HEK293 (cell line): ENCODE measurements at regions not wholly inside any gene's neighbourhood (a gene's known extent, or its start where the extent isn't known, plus 50 kb on each side); places are given as distances from the start of the nearest gene placed in this dataset.

Source experiments
- CTCF ChIP-seq: fragments of 450-650 bp; formaldehyde crosslinking; IDR thresholded peaks from 2 replicates; pipeline ENCODE4 v1.5.1; 2016; ENCODE audit warnings: missing biosample characterization, missing genetic modification characterization
- SALL2 ChIP-seq: fragments of 450-650 bp; formaldehyde crosslinking; IDR thresholded peaks from 2 replicates; pipeline ENCODE4 v1.5.0; 2017; ENCODE audit warnings: missing biosample characterization, mild to moderate bottlenecking, missing genetic modification characterization, borderline replicate concordance
- ZBTB8A ChIP-seq: fragments of 450-650 bp; formaldehyde crosslinking; IDR thresholded peaks from 2 replicates; pipeline ENCODE4 v1.5.1; 2016; ENCODE audit warnings: missing biosample characterization, missing genetic modification characterization
- ZFP41 ChIP-seq: fragments of 450-650 bp; formaldehyde crosslinking; IDR thresholded peaks from 2 replicates; pipeline ENCODE4 v1.5.1; 2016; ENCODE audit warnings: missing biosample characterization, missing genetic modification characterization, borderline replicate concordance
- ZNF211 ChIP-seq: fragments of 450-650 bp; formaldehyde crosslinking; IDR thresholded peaks from 2 replicates; pipeline ENCODE4 v1.5.1; 2016; ENCODE audit warnings: low read depth, missing biosample characterization, missing genetic modification characterization
- ZNF274 ChIP-seq, 2 experiments: fragments of 200-500 bp in 1 of 2; fragments of 450-650 bp in 1 of 2; sonication (Bioruptor generic) in 1 of 2; formaldehyde crosslinking in 1 of 2; IDR thresholded peaks; 2 replicates each; pipeline versions ENCODE4 v1.5.1 to v1.6.1; 2014 to 2016; ENCODE audit warnings: borderline replicate concordance in 1 of 2, inconsistent platforms in 1 of 2, low read length in 1 of 2, missing biosample characterization in 1 of 2, missing genetic modification characterization in 1 of 2
- ZNF501 ChIP-seq: fragments of 450-650 bp; formaldehyde crosslinking; IDR thresholded peaks from 2 replicates; pipeline ENCODE4 v1.5.1; 2016; ENCODE audit warnings: missing biosample characterization, missing genetic modification characterization
- ZNF792 ChIP-seq: fragments of 450-650 bp; formaldehyde crosslinking; IDR thresholded peaks from 2 replicates; pipeline ENCODE4 v1.5.1; 2016; ENCODE audit warnings: missing biosample characterization, missing genetic modification characterization
- TF ChIP-seq, protein P1 (sequence below): fragments of 450-650 bp; IDR thresholded peaks from 2 replicates; pipeline ENCODE4 v1.5.1; 2018; ENCODE audit warnings: missing biosample characterization, mild to moderate bottlenecking, missing genetic modification characterization
- TF ChIP-seq, protein P2 (sequence below): fragments of 450-650 bp; formaldehyde crosslinking; conservative IDR thresholded peaks from 2 replicates; pipeline ENCODE4 v1.5.1; 2016; ENCODE audit warnings: low read depth, missing biosample characterization, missing genetic modification characterization

DNA sequence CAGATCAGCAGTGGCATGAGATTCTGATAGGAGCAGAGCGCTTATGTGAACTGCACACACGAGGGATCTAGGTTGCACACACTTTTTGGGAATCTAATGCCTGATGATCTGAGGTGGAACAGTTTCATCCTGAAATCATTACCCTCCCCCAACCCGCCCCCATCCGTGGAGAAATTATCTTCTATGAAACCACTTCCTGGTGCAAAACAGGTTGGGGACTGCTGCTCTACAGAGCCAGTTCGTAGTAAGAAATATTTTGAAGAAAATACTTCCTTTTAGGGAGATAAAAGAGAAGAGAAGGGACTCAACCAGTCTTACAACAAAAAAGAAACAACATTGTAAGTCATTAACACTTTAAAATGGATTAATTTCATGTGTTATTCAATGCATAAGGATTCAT, 1308.2 kb downstream of the GATA3 start:
- TF ChIP-seq ZNF792 (tag by site-specific recombination) (no peak), CTCF (tag by site-specific recombination) (no peak), SALL2 (tag by site-specific recombination) (no peak), ZNF211 (tag by site-specific recombination) (no peak), ZNF501 (tag by site-specific recombination) (no peak), ZBTB8A (no peak), ZNF274 (IDR thresholded peaks at IDR 0.05; ENCODE audit: low read length) (no peak), ZNF274 (tag by site-specific recombination; IDR thresholded peaks at IDR 0.05; ENCODE audit: borderline replicate concordance) (no peak), ZFP41 (tag by site-specific recombination) (no peak)
- TF ChIP-seq, protein P1, sequence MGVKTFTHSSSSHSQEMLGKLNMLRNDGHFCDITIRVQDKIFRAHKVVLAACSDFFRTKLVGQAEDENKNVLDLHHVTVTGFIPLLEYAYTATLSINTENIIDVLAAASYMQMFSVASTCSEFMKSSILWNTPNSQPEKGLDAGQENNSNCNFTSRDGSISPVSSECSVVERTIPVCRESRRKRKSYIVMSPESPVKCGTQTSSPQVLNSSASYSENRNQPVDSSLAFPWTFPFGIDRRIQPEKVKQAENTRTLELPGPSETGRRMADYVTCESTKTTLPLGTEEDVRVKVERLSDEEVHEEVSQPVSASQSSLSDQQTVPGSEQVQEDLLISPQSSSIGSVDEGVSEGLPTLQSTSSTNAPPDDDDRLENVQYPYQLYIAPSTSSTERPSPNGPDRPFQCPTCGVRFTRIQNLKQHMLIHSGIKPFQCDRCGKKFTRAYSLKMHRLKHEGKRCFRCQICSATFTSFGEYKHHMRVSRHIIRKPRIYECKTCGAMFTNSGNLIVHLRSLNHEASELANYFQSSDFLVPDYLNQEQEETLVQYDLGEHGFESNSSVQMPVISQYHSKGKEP (tag by site-specific recombination) = no peak
- TF ChIP-seq, protein P2, sequence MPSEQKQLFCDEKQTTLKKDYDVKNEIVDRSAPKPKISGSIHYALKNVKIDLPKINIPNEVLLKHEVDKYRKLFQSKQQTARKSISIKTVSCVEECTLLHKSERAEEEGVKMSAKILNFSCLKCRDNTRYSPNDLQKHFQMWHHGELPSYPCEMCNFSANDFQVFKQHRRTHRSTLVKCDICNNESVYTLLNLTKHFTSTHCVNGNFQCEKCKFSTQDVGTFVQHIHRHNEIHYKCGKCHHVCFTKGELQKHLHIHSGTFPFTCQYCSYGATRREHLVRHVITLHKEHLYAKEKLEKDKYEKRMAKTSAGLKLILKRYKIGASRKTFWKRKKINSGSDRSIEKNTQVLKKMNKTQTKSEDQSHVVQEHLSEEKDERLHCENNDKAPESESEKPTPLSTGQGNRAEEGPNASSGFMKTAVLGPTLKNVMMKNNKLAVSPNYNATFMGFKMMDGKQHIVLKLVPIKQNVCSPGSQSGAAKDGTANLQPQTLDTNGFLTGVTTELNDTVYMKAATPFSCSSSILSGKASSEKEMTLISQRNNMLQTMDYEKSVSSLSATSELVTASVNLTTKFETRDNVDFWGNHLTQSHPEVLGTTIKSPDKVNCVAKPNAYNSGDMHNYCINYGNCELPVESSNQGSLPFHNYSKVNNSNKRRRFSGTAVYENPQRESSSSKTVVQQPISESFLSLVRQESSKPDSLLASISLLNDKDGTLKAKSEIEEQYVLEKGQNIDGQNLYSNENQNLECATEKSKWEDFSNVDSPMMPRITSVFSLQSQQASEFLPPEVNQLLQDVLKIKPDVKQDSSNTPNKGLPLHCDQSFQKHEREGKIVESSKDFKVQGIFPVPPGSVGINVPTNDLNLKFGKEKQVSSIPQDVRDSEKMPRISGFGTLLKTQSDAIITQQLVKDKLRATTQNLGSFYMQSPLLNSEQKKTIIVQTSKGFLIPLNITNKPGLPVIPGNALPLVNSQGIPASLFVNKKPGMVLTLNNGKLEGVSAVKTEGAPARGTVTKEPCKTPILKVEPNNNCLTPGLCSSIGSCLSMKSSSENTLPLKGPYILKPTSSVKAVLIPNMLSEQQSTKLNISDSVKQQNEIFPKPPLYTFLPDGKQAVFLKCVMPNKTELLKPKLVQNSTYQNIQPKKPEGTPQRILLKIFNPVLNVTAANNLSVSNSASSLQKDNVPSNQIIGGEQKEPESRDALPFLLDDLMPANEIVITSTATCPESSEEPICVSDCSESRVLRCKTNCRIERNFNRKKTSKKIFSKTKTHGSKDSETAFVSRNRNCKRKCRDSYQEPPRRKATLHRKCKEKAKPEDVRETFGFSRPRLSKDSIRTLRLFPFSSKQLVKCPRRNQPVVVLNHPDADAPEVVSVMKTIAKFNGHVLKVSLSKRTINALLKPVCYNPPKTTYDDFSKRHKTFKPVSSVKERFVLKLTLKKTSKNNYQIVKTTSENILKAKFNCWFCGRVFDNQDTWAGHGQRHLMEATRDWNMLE (tag by site-specific recombination) = no peak
